WTC11 (cell line): ENCODE measurements at regions not wholly inside any gene's neighbourhood (a gene's known extent, or its start where the extent isn't known, plus 50 kb on each side); places are given as distances from the start of the nearest gene placed in this dataset.

ENCODE experiments used
- ATAC-seq: fragments of 200-7000 bp; cut with Tn5 transposase; 2 replicates; pipeline ENCODE4 v1.10.0; 2021; ENCODE audit warnings: mild to moderate bottlenecking, moderate library complexity
- CTCF ChIA-PET: fragments of 300-600 bp; sonication (Branson Sonifier 250); formaldehyde crosslinking; loops from one replicate; lab custom pipeline; 2021; ENCODE audit warnings: antibody characterized with exemption; lab: Charles Lee
- POLR2A ChIA-PET: fragments of 350-600 bp; sonication (Branson Sonifier 250); formaldehyde crosslinking; loops from one replicate; lab custom pipeline; 2021; ENCODE audit warnings: antibody characterized with exemption; lab: Charles Lee
- DNase-seq: peaks from one replicate; pipeline ENCODE4 v3.0.0; 2021; ENCODE audit warnings: low spot score
- H3K27ac Mint-ChIP-seq: 2 replicates; pipeline ENCODE4 v1.8.0; 2021; ENCODE audit warnings: mixed read lengths
- H3K27me3 Mint-ChIP-seq: 2 replicates; pipeline ENCODE4 v1.8.0; 2021; ENCODE audit warnings: low read depth, mild to moderate bottlenecking, moderate library complexity, mixed read lengths
- H3K36me3 Mint-ChIP-seq: 2 replicates; pipeline ENCODE4 v1.8.0; 2021; ENCODE audit warnings: mixed read lengths
- H3K4me1 Mint-ChIP-seq: 2 replicates; pipeline ENCODE4 v1.8.0; 2022; ENCODE audit warnings: mixed read lengths
- H3K4me3 Mint-ChIP-seq: 2 replicates; pipeline ENCODE4 v1.8.0; 2021; ENCODE audit warnings: mild to moderate bottlenecking, moderate library complexity, mixed read lengths
- H3K9me3 Mint-ChIP-seq: 2 replicates; pipeline ENCODE4 v1.8.0; 2021; ENCODE audit warnings: mixed read lengths
- ATF3 ChIP-seq: sonication (generic); formaldehyde crosslinking; conservative IDR thresholded peaks from 2 replicates; pipeline ENCODE4 v1.8.1; 2022; ENCODE audit warnings: mild to moderate bottlenecking, missing genetic modification reagents
- ERG ChIP-seq: fragments of 250-450 bp; sonication (Bioruptor Pico); IDR thresholded peaks from 2 replicates; pipeline ENCODE4 v1.8.0; 2021; ENCODE audit warnings: mild to moderate bottlenecking
- ESRRA ChIP-seq: sonication (generic); formaldehyde crosslinking; IDR thresholded peaks from 2 replicates; pipeline ENCODE4 v1.8.1; 2022; ENCODE audit warnings: mild to moderate bottlenecking, missing genetic modification reagents, borderline replicate concordance
- IRF2 ChIP-seq: sonication (generic); formaldehyde crosslinking; IDR thresholded peaks from 2 replicates; pipeline ENCODE4 v1.8.0; 2022; ENCODE audit warnings: low read depth, missing genetic modification reagents, borderline replicate concordance
- JAZF1 ChIP-seq: fragments of 250-450 bp; sonication (Bioruptor Pico); IDR thresholded peaks from 2 replicates; pipeline ENCODE4 v1.9.0; 2021; ENCODE audit warnings: moderate library complexity, mild to moderate bottlenecking, inconsistent platforms
- JUN ChIP-seq: sonication (generic); formaldehyde crosslinking; IDR thresholded peaks from 2 replicates; pipeline ENCODE4 v1.8.0; 2023; ENCODE audit warnings: mild to moderate bottlenecking, missing genetic modification reagents
- MLX ChIP-seq: sonication (generic); formaldehyde crosslinking; IDR thresholded peaks from 2 replicates; pipeline ENCODE4 v1.8.1; 2023; ENCODE audit warnings: mild to moderate bottlenecking, missing genetic modification reagents, moderate library complexity
- MXD4 ChIP-seq: fragments of 250-450 bp; sonication (Bioruptor Pico); IDR thresholded peaks from 2 replicates; pipeline ENCODE4 v1.8.0; 2021; ENCODE audit warnings: mild to moderate bottlenecking, moderate library complexity, borderline replicate concordance
- MYBL2 ChIP-seq: sonication (generic); formaldehyde crosslinking; IDR thresholded peaks from 2 replicates; pipeline ENCODE4 v1.8.1; 2023; ENCODE audit warnings: mild to moderate bottlenecking, moderate library complexity, missing genetic modification reagents
- NR2C2 ChIP-seq: sonication (generic); formaldehyde crosslinking; IDR thresholded peaks from 2 replicates; pipeline ENCODE4 v1.8.0; 2022; ENCODE audit warnings: mild to moderate bottlenecking, missing genetic modification reagents
- PREB ChIP-seq: sonication (generic); formaldehyde crosslinking; IDR thresholded peaks from 2 replicates; pipeline ENCODE4 v1.8.1; 2022; ENCODE audit warnings: mild to moderate bottlenecking, missing genetic modification reagents, moderate library complexity, borderline replicate concordance
- RORB ChIP-seq: fragments of 250-450 bp; sonication (Bioruptor Pico); IDR thresholded peaks from 2 replicates; pipeline ENCODE4 v1.9.0; 2021; ENCODE audit warnings: mild to moderate bottlenecking
- SMAD4 ChIP-seq: sonication (generic); formaldehyde crosslinking; IDR thresholded peaks from 2 replicates; pipeline ENCODE4 v1.8.0; 2022; ENCODE audit warnings: mild to moderate bottlenecking, missing genetic modification reagents
- SP1 ChIP-seq: sonication (generic); formaldehyde crosslinking; conservative IDR thresholded peaks from 2 replicates; pipeline ENCODE4 v1.8.1; 2022; ENCODE audit warnings: missing genetic modification reagents
- TCF7 ChIP-seq: sonication (generic); formaldehyde crosslinking; IDR thresholded peaks from 2 replicates; pipeline ENCODE4 v1.8.0; 2022; ENCODE audit warnings: mild to moderate bottlenecking, low read depth, missing genetic modification reagents, moderate library complexity
- TP53 ChIP-seq: sonication (generic); formaldehyde crosslinking; IDR thresholded peaks from 2 replicates; pipeline ENCODE4 v1.8.1; 2023; ENCODE audit warnings: mild to moderate bottlenecking, missing genetic modification reagents
- USF2 ChIP-seq: sonication (generic); formaldehyde crosslinking; IDR thresholded peaks from 2 replicates; pipeline ENCODE4 v1.8.1; 2023; ENCODE audit warnings: mild to moderate bottlenecking, missing genetic modification reagents, moderate library complexity
- ZNF263 ChIP-seq: sonication (generic); formaldehyde crosslinking; IDR thresholded peaks from 2 replicates; pipeline ENCODE4 v1.8.1; 2022; ENCODE audit warnings: low read depth, mild to moderate bottlenecking, moderate library complexity, missing genetic modification reagents
- ZNF396 ChIP-seq: fragments of 250-450 bp; sonication (Bioruptor Pico); IDR thresholded peaks from 2 replicates; pipeline ENCODE4 v1.8.0; 2021; ENCODE audit warnings: mild to moderate bottlenecking, moderate library complexity, borderline replicate concordance
- ZNF423 ChIP-seq: fragments of 250-450 bp; sonication (Bioruptor Pico); IDR thresholded peaks from 2 replicates; pipeline ENCODE4 v2.1.2; 2022; ENCODE audit warnings: mild to moderate bottlenecking, moderate library complexity
- TF ChIP-seq, protein P1 (sequence below): fragments of 250-450 bp; sonication (Bioruptor Pico); IDR thresholded peaks from 2 replicates; pipeline ENCODE4 v2.1.2; 2022; ENCODE audit warnings: mild to moderate bottlenecking, moderate library complexity
- TF ChIP-seq, protein P2 (sequence below): sonication (generic); formaldehyde crosslinking; IDR thresholded peaks from 2 replicates; pipeline ENCODE4 v1.8.0; 2022; ENCODE audit warnings: mild to moderate bottlenecking, missing genetic modification reagents
- TF ChIP-seq, protein P3 (sequence below): sonication (generic); formaldehyde crosslinking; IDR thresholded peaks from 2 replicates; pipeline ENCODE4 v1.8.1; 2023; ENCODE audit warnings: mild to moderate bottlenecking, missing genetic modification reagents
- TF ChIP-seq, protein P4 (sequence below): fragments of 250-450 bp; sonication (Bioruptor Pico); conservative IDR thresholded peaks from 2 replicates; pipeline ENCODE4 v1.9.0; 2021; ENCODE audit warnings: mild to moderate bottlenecking

DNA sequence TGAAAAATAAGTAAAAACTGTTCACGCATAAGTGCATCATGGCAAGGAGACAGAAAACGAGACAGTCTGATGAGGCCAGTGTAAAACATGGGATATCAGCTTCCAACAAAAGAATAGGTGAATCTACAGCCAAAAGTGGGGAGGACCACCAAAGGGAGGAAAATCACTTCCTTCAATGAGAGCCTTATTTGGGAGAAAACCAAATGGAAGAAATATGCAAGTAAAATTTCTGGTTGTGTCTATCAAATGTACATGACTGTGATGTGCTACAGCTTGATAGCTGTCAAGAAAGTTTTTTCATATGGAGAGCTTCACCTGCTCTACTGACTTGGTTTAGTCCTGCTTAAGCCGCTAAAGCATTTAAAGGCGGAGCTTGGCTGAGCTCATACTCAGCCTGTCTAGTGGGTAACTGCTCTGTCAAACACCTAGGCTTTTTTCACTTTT lies 66.2 kb downstream of the MAGEA1 start (continued):
- TF ChIP-seq JUN, result no peak
- TF ChIP-seq ATF3 (CRISPR knock-in tag), result no peak
- no peak for TF ChIP-seq ZNF423 (CRISPR knock-in tag)
- no peak for TF ChIP-seq SP1 (CRISPR knock-in tag)
- no peak for TF ChIP-seq RORB (CRISPR knock-in tag)

GRCh38 chrX:153244767-153245166 lies 65.7 kb downstream of the MAGEA1 start:
- Mint-ChIP-seq H3K36me3 (no peaks in the 10 kb centered on the region), H3K27me3 (no peaks in the 10 kb centered on the region), H3K4me1 (peaks cover 32% of the 10 kb centered on the region), H3K9me3 (no peaks in the 10 kb centered on the region), H3K4me3 (peak overlapping the region; percentile 61), H3K27ac (peak overlapping the region; percentile 87; the same call in 1 of the 2 replicates)
- TF ChIP-seq, protein P1, sequence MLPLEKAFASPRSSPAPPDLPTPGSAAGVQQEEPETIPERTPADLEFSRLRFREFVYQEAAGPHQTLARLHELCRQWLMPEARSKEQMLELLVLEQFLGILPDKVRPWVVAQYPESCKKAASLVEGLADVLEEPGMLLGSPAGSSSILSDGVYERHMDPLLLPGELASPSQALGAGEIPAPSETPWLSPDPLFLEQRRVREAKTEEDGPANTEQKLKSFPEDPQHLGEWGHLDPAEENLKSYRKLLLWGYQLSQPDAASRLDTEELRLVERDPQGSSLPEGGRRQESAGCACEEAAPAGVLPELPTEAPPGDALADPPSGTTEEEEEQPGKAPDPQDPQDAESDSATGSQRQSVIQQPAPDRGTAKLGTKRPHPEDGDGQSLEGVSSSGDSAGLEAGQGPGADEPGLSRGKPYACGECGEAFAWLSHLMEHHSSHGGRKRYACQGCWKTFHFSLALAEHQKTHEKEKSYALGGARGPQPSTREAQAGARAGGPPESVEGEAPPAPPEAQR (CRISPR knock-in tag), result no peak
- TF ChIP-seq ZNF396 (no peak), JAZF1 (CRISPR knock-in tag) (no peak), SMAD4 (CRISPR knock-in tag) (no peak)
- ChIA-PET POLR2A (no interaction called here), CTCF (interaction anchor here (1.1 kb wide), 1 partner anchor 212 kb away, joined by 3 read pairs; no protein-coding TSS in a partner anchor)
- no peak for DNase-seq
- ATAC-seq, result no peak

- H3K9me3 Mint-ChIP-seq, result no peaks in the 10 kb centered on the region
- H3K4me3 Mint-ChIP-seq, result no peak overlapping the region
- no peak overlapping the region for H3K27ac Mint-ChIP-seq
- ChIA-PET CTCF (interaction anchor here (0.7 kb wide), 1 partner anchor 431 kb away, joined by 3 read pairs; no protein-coding TSS in a partner anchor), POLR2A (no interaction called here)
- no peaks in the 10 kb centered on the region for H3K36me3 Mint-ChIP-seq
- ATAC-seq (no peak), DNase-seq (no peak)
- H3K4me1 Mint-ChIP-seq, result no peaks in the 10 kb centered on the region
- no peaks in the 10 kb centered on the region for H3K27me3 Mint-ChIP-seq
- TF ChIP-seq IRF2, result no peak
- no peak for TF ChIP-seq ZNF263
- TF ChIP-seq JUN, result no peak
- no peak for TF ChIP-seq USF2 (CRISPR knock-in tag)
- TF ChIP-seq MXD4 (CRISPR knock-in tag), result no peak
- no peak for TF ChIP-seq JAZF1 (CRISPR knock-in tag)
- TF ChIP-seq ERG (CRISPR knock-in tag), result no peak
- TF ChIP-seq ESRRA (CRISPR knock-in tag), result no peak
- TF ChIP-seq, protein P2, sequence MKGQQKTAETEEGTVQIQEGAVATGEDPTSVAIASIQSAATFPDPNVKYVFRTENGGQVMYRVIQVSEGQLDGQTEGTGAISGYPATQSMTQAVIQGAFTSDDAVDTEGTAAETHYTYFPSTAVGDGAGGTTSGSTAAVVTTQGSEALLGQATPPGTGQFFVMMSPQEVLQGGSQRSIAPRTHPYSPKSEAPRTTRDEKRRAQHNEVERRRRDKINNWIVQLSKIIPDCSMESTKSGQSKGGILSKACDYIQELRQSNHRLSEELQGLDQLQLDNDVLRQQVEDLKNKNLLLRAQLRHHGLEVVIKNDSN (CRISPR knock-in tag), result no peak
- TF ChIP-seq TP53 (CRISPR knock-in tag), result no peak
- TF ChIP-seq RORB (CRISPR knock-in tag), result no peak
- TF ChIP-seq MYBL2 (CRISPR knock-in tag), result no peak
- TF ChIP-seq, protein P3, sequence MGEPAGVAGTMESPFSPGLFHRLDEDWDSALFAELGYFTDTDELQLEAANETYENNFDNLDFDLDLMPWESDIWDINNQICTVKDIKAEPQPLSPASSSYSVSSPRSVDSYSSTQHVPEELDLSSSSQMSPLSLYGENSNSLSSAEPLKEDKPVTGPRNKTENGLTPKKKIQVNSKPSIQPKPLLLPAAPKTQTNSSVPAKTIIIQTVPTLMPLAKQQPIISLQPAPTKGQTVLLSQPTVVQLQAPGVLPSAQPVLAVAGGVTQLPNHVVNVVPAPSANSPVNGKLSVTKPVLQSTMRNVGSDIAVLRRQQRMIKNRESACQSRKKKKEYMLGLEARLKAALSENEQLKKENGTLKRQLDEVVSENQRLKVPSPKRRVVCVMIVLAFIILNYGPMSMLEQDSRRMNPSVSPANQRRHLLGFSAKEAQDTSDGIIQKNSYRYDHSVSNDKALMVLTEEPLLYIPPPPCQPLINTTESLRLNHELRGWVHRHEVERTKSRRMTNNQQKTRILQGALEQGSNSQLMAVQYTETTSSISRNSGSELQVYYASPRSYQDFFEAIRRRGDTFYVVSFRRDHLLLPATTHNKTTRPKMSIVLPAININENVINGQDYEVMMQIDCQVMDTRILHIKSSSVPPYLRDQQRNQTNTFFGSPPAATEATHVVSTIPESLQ (CRISPR knock-in tag), result no peak
- TF ChIP-seq, protein P4, sequence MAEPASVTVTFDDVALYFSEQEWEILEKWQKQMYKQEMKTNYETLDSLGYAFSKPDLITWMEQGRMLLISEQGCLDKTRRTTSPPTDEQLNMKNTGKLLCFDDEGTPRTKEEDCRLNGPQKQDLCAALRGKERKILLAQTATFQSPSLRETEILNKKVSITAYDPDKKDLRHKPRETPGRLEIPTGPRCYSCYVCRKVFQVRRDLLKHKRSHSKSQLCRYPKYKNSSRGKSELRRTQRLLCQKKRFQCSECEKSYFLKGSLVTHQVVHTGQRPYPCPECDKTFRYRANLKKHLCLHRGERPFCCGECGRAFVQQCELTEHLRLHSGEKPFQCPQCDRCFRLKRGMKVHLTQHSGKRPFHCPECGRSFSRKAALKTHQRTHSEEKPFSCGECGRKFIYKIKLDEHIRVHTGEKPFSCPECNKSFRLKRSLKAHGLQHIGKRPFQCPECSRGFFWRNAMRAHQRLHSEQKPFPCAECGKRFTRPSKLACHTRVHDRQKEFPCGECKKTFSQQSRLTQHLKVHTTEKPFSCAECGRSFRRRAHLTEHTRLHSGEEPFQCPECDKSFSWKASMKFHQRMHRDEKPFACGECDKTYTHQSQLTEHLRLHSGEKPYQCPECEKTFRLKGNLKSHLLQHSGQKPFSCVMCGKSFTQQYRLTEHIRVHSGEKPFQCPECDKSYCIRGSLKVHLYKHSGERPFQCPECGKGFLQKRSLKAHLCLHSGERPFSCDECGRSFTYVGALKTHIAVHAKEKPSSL, result no peak
- TF ChIP-seq NR2C2 (CRISPR knock-in tag), result no peak
- no peak for TF ChIP-seq PREB (CRISPR knock-in tag)
- no peak for TF ChIP-seq MLX (CRISPR knock-in tag)
- no peak for TF ChIP-seq TCF7
These were observed 59.3 kb downstream of the MAGEA1 start for GRCh38 chrX:153238361-153238760.
